VCaP (cell line): ENCODE measurements at regions not wholly inside any gene's neighbourhood (a gene's known extent, or its start where the extent isn't known, plus 50 kb on each side); places are given as distances from the start of the nearest gene placed in this dataset.
A peak's percentile ranks its signal among the peaks of the same experiment; 100 is the strongest.

Experiments used
- H3K27ac ChIP-seq: fragments of 450-650 bp; 2 replicates; pipeline ENCODE4 v1.5.1; 2017
- CTCF ChIP-seq: fragments of 450-650 bp; conservative IDR thresholded peaks from 2 replicates; pipeline ENCODE4 v1.5.1; 2017; ENCODE audit warnings: mild to moderate bottlenecking, moderate library complexity

GRCh38 chr7:156206174-156206573, 393.9 kb upstream of the SHH start:
- TF ChIP-seq CTCF: no peak
- H3K27ac ChIP-seq: no peak overlapping the region

- no peak overlapping the region for H3K27ac ChIP-seq
- TF ChIP-seq CTCF: no peak
These were observed 392.6 kb upstream of the SHH start for GRCh38 chr7:156204820-156205219.

GRCh38 chr7:156203923-156204322, 391.7 kb upstream of the SHH start:
- TF ChIP-seq CTCF: no peak
- no peak overlapping the region for H3K27ac ChIP-seq

- peak overlapping the region; percentile 48 for H3K27ac ChIP-seq
- no peak for TF ChIP-seq CTCF
These were observed 386.0 kb upstream of the SHH start for GRCh38 chr7:156198277-156198676.

- TF ChIP-seq CTCF: no peak
These were observed 384.4 kb upstream of the SHH start for GRCh38 chr7:156196649-156197048.

GRCh38 chr7:156195276-156195675, 383.0 kb upstream of the SHH start:
- TF ChIP-seq CTCF: no peak
- no peak overlapping the region for H3K27ac ChIP-seq

More at GRCh38 chr7:156196649-156197048, 384.4 kb upstream of the SHH start:
- H3K27ac ChIP-seq: no peak overlapping the region

GRCh38 chr7:156194813-156195212, 382.6 kb upstream of the SHH start:
- H3K27ac ChIP-seq: no peak overlapping the region
- TF ChIP-seq CTCF: no peak

GRCh38 chr7:156192921-156193320, 380.7 kb upstream of the SHH start:
- no peak for TF ChIP-seq CTCF
- no peak overlapping the region for H3K27ac ChIP-seq
